ENCODE measurements at regions not wholly inside any gene's neighbourhood (a gene's known extent, or its start where the extent isn't known, plus 50 kb on each side); places are given as distances from the start of the nearest gene placed in this dataset.
"Not testable (repeated sequence)": the region's sequence is repeated elsewhere in the genome, so short reads cannot be mapped to it uniquely, and the experiment has no call there.

GRCh38 chr20:48528346-48528745, 299.5 kb downstream of the PREX1 start:
- DNase-seq: no peak

GRCh38 chr20:48527771-48528170, 300.0 kb downstream of the PREX1 start:
- no peak for DNase-seq

GRCh38 chr20:48526936-48527335, 300.9 kb downstream of the PREX1 start:
- no peak for DNase-seq

GRCh38 chr20:48525400-48525799, 302.4 kb downstream of the PREX1 start:
- DNase-seq: no peak

GRCh38 chr20:48524582-48524981, 303.2 kb downstream of the PREX1 start:
- DNase-seq: no peak

- peak in 1 of 5 donors; percentile 14 for DNase-seq
Measured at GRCh38 chr20:48523191-48523995, 304.4 kb downstream of the PREX1 start.

- DNase-seq: no peak
Measured at GRCh38 chr20:48521121-48521520, 306.7 kb downstream of the PREX1 start.

GRCh38 chr20:48516196-48516595, 311.6 kb downstream of the PREX1 start:
- not testable (repeated sequence) for DNase-seq

GRCh38 chr20:48514577-48514976, 313.2 kb downstream of the PREX1 start:
- not testable (repeated sequence) for DNase-seq

GRCh38 chr20:48512539-48512938, 315.3 kb downstream of the PREX1 start:
- DNase-seq: not testable (repeated sequence)

GRCh38 chr20:48505066-48505465, 322.7 kb downstream of the PREX1 start:
- not testable (repeated sequence) for DNase-seq

GRCh38 chr20:48503166-48503815, 324.5 kb downstream of the PREX1 start:
- DNase-seq: no peak

GRCh38 chr20:48502758-48503157, 325.0 kb downstream of the PREX1 start:
- DNase-seq: no peak

- no peak for DNase-seq
Measured at GRCh38 chr20:48502016-48502415, 325.8 kb downstream of the PREX1 start.

GRCh38 chr20:48500900-48501299, 326.9 kb downstream of the PREX1 start:
- DNase-seq: not testable (repeated sequence)

GRCh38 chr20:48498939-48499338, 328.9 kb downstream of the PREX1 start:
- DNase-seq: not testable (repeated sequence)

GRCh38 chr20:48498125-48498524, 329.7 kb downstream of the PREX1 start:
- not testable (repeated sequence) for DNase-seq

GRCh38 chr20:48493966-48494365, 333.8 kb downstream of the PREX1 start:
- no peak for DNase-seq

- not testable (repeated sequence) for DNase-seq
Measured at GRCh38 chr20:48493331-48493730, 334.5 kb downstream of the PREX1 start.

- DNase-seq: no peak
Measured at GRCh38 chr20:48492715-48493070, 335.1 kb downstream of the PREX1 start.

- DNase-seq: no peak
Measured at GRCh38 chr20:48492015-48492714, 335.6 kb downstream of the PREX1 start.

GRCh38 chr20:48490961-48491831, 336.6 kb downstream of the PREX1 start:
- no peak for DNase-seq

- DNase-seq: not testable (repeated sequence)
Measured at GRCh38 chr20:48490341-48490740, 337.5 kb downstream of the PREX1 start.
